Esophagus muscularis mucosa (tissue), 4 donors: ENCODE measurements at regions not wholly inside any gene's neighbourhood (a gene's known extent, or its start where the extent isn't known, plus 50 kb on each side); places are given as distances from the start of the nearest gene placed in this dataset.
"Not testable (repeated sequence)": the region's sequence is repeated elsewhere in the genome, so short reads cannot be mapped to it uniquely, and the experiment has no call there.

Source experiments
- DNase-seq: peaks from one replicate; pipeline ENCODE4 v3.0.0-alpha.2; 2017; ENCODE audit errors: extremely low spot score
- H3K27ac ChIP-seq, 4 donors: fragments of 200-600 bp; sonication (generic); replicated peaks in 1 of 4; 1 replicate in 3 of 4; 2 replicates in 1 of 4; pipeline ENCODE4 v1.5.1; 2016 to 2019; ENCODE audit warnings: mild to moderate bottlenecking in 1 of 4
- H3K27me3 ChIP-seq, 4 donors: fragments of 200-600 bp; sonication (generic); one replicate each; pipeline versions ENCODE4 v1.5.1 to v1.6.0; 2016 to 2019
- H3K36me3 ChIP-seq, 4 donors: fragments of 200-600 bp; sonication (generic); one replicate each; pipeline ENCODE4 v1.5.1; 2016 to 2019
- H3K4me1 ChIP-seq, 4 donors: fragments of 200-600 bp; sonication (generic); one replicate each; pipeline ENCODE4 v1.5.1; 2016 to 2019
- H3K4me3 ChIP-seq, 4 donors: fragments of 200-600 bp; sonication (generic); 1 replicate in 2 of 4; 2 replicates in 2 of 4; pipeline ENCODE4 v1.5.1; 2016 to 2019; ENCODE audit warnings: mild to moderate bottlenecking in 4 of 4, moderate library complexity in 1 of 4
- H3K9me3 ChIP-seq, 4 donors: fragments of 200-600 bp; sonication (generic); 1 replicate in 3 of 4; 2 replicates in 1 of 4; pipeline ENCODE4 v1.5.1; 2016 to 2019
- CTCF ChIP-seq, 3 experiments: fragments of 200-600 bp in 2 of 3; fragments of 450-650 bp in 1 of 3; sonication (generic) in 2 of 3; IDR thresholded peaks; one replicate each; pipeline ENCODE4 v1.5.1; 2017 to 2019; ENCODE audit warnings: antibody characterized with exemption in 3 of 3, mild to moderate bottlenecking in 2 of 3, moderate library complexity in 1 of 3
- EP300 ChIP-seq: sonication (generic); formaldehyde crosslinking; IDR thresholded peaks from one replicate; pipeline ENCODE4 v1.6.1; 2017; ENCODE audit warnings: antibody characterized with exemption
- POLR2A ChIP-seq: fragments of 450-650 bp; IDR thresholded peaks from one replicate; pipeline ENCODE4 v1.6.1; 2017; ENCODE audit warnings: antibody characterized with exemption, moderate library complexity, mild to moderate bottlenecking, low read depth
- POLR2AphosphoS5 ChIP-seq, 2 donors: sonication (generic); formaldehyde crosslinking; IDR thresholded peaks; one replicate each; pipeline ENCODE4 v1.6.1; 2017; ENCODE audit warnings: antibody characterized with exemption in 2 of 2
- WGBS: methylation state at CpG from one replicate; pipeline ENCODE4 v1.1.5; 2018; 5-methylcytosine and 5-hydroxymethylcytosine counted together
- intact Hi-C: fragments of 100-400 bp; cut with DNase I; formaldehyde crosslinking; loops from one replicate; pipeline ENCODE4 v1.15.1; 2023

- Histone ChIP-seq H3K27me3 (no peaks in the 10 kb centered on the region), H3K4me1 (peaks cover 0 to 11% (median 2%) of the 10 kb centered on the region in 4 donors), H3K4me3 (no peak overlapping the region), H3K36me3 (no peaks in the 10 kb centered on the region), H3K9me3 (peaks cover 0 to 3% (median 0%) of the 10 kb centered on the region in 4 donors), H3K27ac (no peak overlapping the region)
- WGBS: 55% methylated on average over 3 of the region's 3 CpGs
- DNase-seq: no peak
- intact Hi-C loops: no loop called here
- TF ChIP-seq POLR2AphosphoS5 (IDR thresholded peaks at IDR 0.05) (no peak), CTCF (IDR thresholded peaks at IDR 0.05) (no peak), EP300 (no peak), POLR2A (no peak)
Observed at GRCh38 chr12:91702843-91703425, 442.7 kb downstream of the BTG1 start.

- 89% methylated on average over 1 of the region's 1 CpG for WGBS
- Histone ChIP-seq H3K27me3 (no peaks in the 10 kb centered on the region), H3K27ac (no peak overlapping the region), H3K4me1 (no peaks in the 10 kb centered on the region), H3K36me3 (no peaks in the 10 kb centered on the region), H3K4me3 (no peak overlapping the region), H3K9me3 (peaks cover 0 to 3% (median 0%) of the 10 kb centered on the region in 4 donors)
- TF ChIP-seq EP300: no peak
- TF ChIP-seq POLR2AphosphoS5 (IDR thresholded peaks at IDR 0.05): no peak
- no peak for TF ChIP-seq POLR2A
- no peak for TF ChIP-seq CTCF (IDR thresholded peaks at IDR 0.05)
- intact Hi-C loops: no loop called here
- DNase-seq: no peak
Observed at GRCh38 chr12:91695964-91696363, 449.7 kb downstream of the BTG1 start.

GRCh38 chr12:91695406-91695805 is 450.2 kb downstream of the BTG1 start:
- H3K4me3 ChIP-seq, H3K27me3 ChIP-seq, H3K36me3 ChIP-seq, intact Hi-C loops, H3K27ac ChIP-seq, H3K9me3 ChIP-seq, DNase-seq, H3K4me1 ChIP-seq: not testable (repeated sequence)
- 91% methylated on average over 3 of the region's 3 CpGs for WGBS

GRCh38 chr12:91690531-91690930 is 455.1 kb downstream of the BTG1 start:
- WGBS: 93% methylated on average over 4 of the region's 4 CpGs
- intact Hi-C loops: no loop called here
- no peaks in the 10 kb centered on the region for H3K9me3 ChIP-seq
- no peaks in the 10 kb centered on the region for H3K36me3 ChIP-seq
- H3K4me3 ChIP-seq: no peak overlapping the region
- no peaks in the 10 kb centered on the region for H3K27me3 ChIP-seq
- no peak for DNase-seq
- no peak overlapping the region for H3K27ac ChIP-seq
- H3K4me1 ChIP-seq: no peaks in the 10 kb centered on the region
- no peak for TF ChIP-seq EP300

GRCh38 chr12:91687052-91688017 is 458.3 kb downstream of the BTG1 start:
- no peaks in the 10 kb centered on the region for H3K36me3 ChIP-seq
- DNase-seq: no peak

More at GRCh38 chr12:91687052-91688017, 458.3 kb downstream of the BTG1 start:
- intact Hi-C loops: no loop called here
- Histone ChIP-seq H3K4me3 (no peak overlapping the region), H3K27me3 (no peaks in the 10 kb centered on the region), H3K27ac (no peak overlapping the region), H3K9me3 (no peaks in the 10 kb centered on the region), H3K4me1 (no peaks in the 10 kb centered on the region)
- 65% methylated on average over 3 of the region's 3 CpGs for WGBS
- no peak for TF ChIP-seq POLR2A
- no peak for TF ChIP-seq CTCF (IDR thresholded peaks at IDR 0.05)
- TF ChIP-seq POLR2AphosphoS5 (IDR thresholded peaks at IDR 0.05): no peak
